Type B pancreatic cell (in vitro differentiated cells): ENCODE measurements at regions not wholly inside any gene's neighbourhood (a gene's known extent, or its start where the extent isn't known, plus 50 kb on each side); places are given as distances from the start of the nearest gene placed in this dataset.

ENCODE experiments used
- DNase-seq: peaks from one replicate; pipeline ENCODE4 v3.0.0; 2021; ENCODE audit warnings: mixed read lengths; ENCODE audit not compliant: unreplicated experiment; ENCODE audit errors: extremely low spot score
- H3K27ac Mint-ChIP-seq: 2 replicates; pipeline ENCODE4 v1.8.0; 2021; ENCODE audit warnings: mild to moderate bottlenecking, mixed read lengths
- H3K27me3 Mint-ChIP-seq: 2 replicates; pipeline ENCODE4 v1.8.0; 2021; ENCODE audit warnings: mixed read lengths
- H3K36me3 Mint-ChIP-seq: 2 replicates; pipeline ENCODE4 v1.8.0; 2021; ENCODE audit warnings: mixed read lengths
- H3K4me1 Mint-ChIP-seq: one replicate; pipeline ENCODE4 v1.8.0; 2021; ENCODE audit warnings: mixed read lengths; ENCODE audit not compliant: unreplicated experiment
- H3K4me3 Mint-ChIP-seq: 2 replicates; pipeline ENCODE4 v1.8.0; 2021; ENCODE audit warnings: mild to moderate bottlenecking, mixed read lengths
- H3K9me3 Mint-ChIP-seq: 2 replicates; pipeline ENCODE4 v1.8.0; 2021; ENCODE audit warnings: mixed read lengths
- CTCF ChIP-seq: fragments of 200-600 bp; sonication (generic); conservative IDR thresholded peaks from 2 replicates; pipeline ENCODE4 v1.5.0; 2021; ENCODE audit warnings: antibody characterized with exemption, mild to moderate bottlenecking

- no peak for DNase-seq
- Mint-ChIP-seq H3K9me3 (no peaks in the 10 kb centered on the region), H3K4me3 (no peak overlapping the region), H3K4me1 (no peaks in the 10 kb centered on the region), H3K27ac (no peak overlapping the region), H3K36me3 (no peaks in the 10 kb centered on the region), H3K27me3 (no peaks in the 10 kb centered on the region)
- no peak for TF ChIP-seq CTCF
These were observed 234.6 kb downstream of the PPP1R3A start for GRCh38 chr7:113684165-113684564.

DNA sequence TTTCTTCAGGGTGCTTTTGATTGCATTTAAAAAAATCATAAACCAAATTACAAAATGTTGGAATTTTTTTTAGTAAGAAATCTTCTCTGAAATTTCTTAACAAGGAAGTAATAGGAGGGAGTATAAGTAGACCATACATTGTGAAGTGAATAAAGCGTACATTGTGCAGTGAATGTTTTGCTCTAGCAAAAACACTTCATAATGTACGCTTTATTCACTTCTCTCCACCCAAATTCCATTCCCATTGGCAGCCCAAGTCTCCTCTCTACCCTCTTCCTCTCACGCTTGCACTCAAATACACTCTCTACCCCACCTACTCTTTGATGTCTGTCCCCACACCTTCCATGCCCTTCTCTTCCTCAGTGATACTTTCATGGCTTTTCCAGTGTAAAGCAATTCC, 241.0 kb downstream of the PPP1R3A start:
- no peak for TF ChIP-seq CTCF
- no peak for DNase-seq
- Mint-ChIP-seq H3K27ac (no peak overlapping the region), H3K27me3 (no peaks in the 10 kb centered on the region), H3K36me3 (no peaks in the 10 kb centered on the region), H3K9me3 (no peaks in the 10 kb centered on the region), H3K4me1 (no peaks in the 10 kb centered on the region), H3K4me3 (no peak overlapping the region)

DNA sequence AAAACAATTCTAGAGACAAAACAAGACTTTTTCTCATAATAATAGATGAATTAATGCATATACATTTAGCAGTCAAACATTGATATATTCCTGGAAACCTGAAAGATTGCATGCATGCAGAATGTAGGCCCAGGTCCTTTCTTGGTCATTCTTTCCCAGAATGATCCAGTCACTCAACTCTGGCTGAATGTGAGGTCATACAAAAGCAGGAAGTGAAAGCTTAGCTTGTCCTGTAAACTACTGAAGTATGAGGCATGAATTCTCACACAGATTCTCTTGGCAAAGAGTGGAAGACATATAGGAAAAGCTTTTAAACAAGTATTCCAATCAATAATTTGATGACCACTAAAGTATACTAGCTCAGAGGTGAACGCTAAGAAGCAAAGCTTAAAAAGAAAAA, 253.9 kb downstream of the PPP1R3A start:
- no peaks in the 10 kb centered on the region for H3K27me3 Mint-ChIP-seq
- no peak for TF ChIP-seq CTCF
- H3K4me3 Mint-ChIP-seq, result no peak overlapping the region
- no peak for DNase-seq
- H3K36me3 Mint-ChIP-seq, result no peaks in the 10 kb centered on the region
- H3K9me3 Mint-ChIP-seq, result peaks cover 2% of the 10 kb centered on the region
- no peaks in the 10 kb centered on the region for H3K4me1 Mint-ChIP-seq
- no peak overlapping the region for H3K27ac Mint-ChIP-seq

- H3K9me3 Mint-ChIP-seq, result no peaks in the 10 kb centered on the region
- H3K4me1 Mint-ChIP-seq, result no peaks in the 10 kb centered on the region
- H3K27ac Mint-ChIP-seq, result no peak overlapping the region
- no peak for TF ChIP-seq CTCF
- H3K4me3 Mint-ChIP-seq, result no peak overlapping the region
- H3K36me3 Mint-ChIP-seq, result no peaks in the 10 kb centered on the region
- H3K27me3 Mint-ChIP-seq, result no peaks in the 10 kb centered on the region
- no peak for DNase-seq
These were observed 259.4 kb downstream of the PPP1R3A start for GRCh38 chr7:113659416-113659815.

GRCh38 chr7:113657603-113658002, 261.2 kb downstream of the PPP1R3A start:
- H3K9me3 Mint-ChIP-seq, result no peaks in the 10 kb centered on the region
- H3K27me3 Mint-ChIP-seq, result no peaks in the 10 kb centered on the region
- DNase-seq, result no peak
- no peak overlapping the region for H3K27ac Mint-ChIP-seq
- H3K4me3 Mint-ChIP-seq, result no peak overlapping the region
- TF ChIP-seq CTCF, result no peak
- H3K4me1 Mint-ChIP-seq, result no peaks in the 10 kb centered on the region
- no peaks in the 10 kb centered on the region for H3K36me3 Mint-ChIP-seq

DNA sequence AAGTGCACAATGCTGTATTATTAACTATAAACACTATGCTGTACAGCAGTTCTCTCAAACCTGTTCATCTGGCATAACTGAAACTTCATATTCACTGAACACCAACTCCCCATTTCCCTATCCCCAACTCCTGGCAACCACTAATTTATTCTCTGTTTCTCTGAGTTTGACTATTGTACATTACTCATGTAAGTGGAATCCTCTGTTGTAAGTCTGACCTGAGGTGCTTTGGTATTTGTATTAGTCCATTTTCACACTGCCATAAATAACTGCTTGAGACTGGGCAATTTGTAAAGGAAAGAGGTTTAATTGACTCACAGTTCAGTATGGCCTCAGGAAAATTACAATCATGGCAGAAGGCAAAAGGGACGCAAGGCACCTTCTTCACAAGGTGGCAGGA, 266.3 kb downstream of the PPP1R3A start:
- no peaks in the 10 kb centered on the region for H3K9me3 Mint-ChIP-seq
- no peak overlapping the region for H3K27ac Mint-ChIP-seq
- no peak overlapping the region for H3K4me3 Mint-ChIP-seq
- no peaks in the 10 kb centered on the region for H3K4me1 Mint-ChIP-seq
- TF ChIP-seq CTCF, result no peak
- H3K36me3 Mint-ChIP-seq, result no peaks in the 10 kb centered on the region
- DNase-seq, result no peak
- no peaks in the 10 kb centered on the region for H3K27me3 Mint-ChIP-seq
